Naive thymus-derived CD4-positive, alpha-beta T cell (primary cell): ENCODE measurements at regions not wholly inside any gene's neighbourhood (a gene's known extent, or its start where the extent isn't known, plus 50 kb on each side); places are given as distances from the start of the nearest gene placed in this dataset.

Experiments used
- ATAC-seq: fragments of 150-1000 bp; cut with Tn5 transposase; 2 replicates; pipeline ENCODE4 v1.10.0; 2021; ENCODE audit warnings: mild to moderate bottlenecking, moderate library complexity
- CTCF ChIA-PET: fragments of 350-600 bp; sonication (Branson Sonifier 250); formaldehyde crosslinking; loops from one replicate; lab custom pipeline; 2021; ENCODE audit warnings: antibody characterized with exemption; lab: Charles Lee
- POLR2A ChIA-PET: fragments of 350-600 bp; sonication (Branson Sonifier 250); formaldehyde crosslinking; loops from one replicate; lab custom pipeline; 2021; ENCODE audit warnings: antibody characterized with exemption, inconsistent platforms; lab: Charles Lee
- DNase-seq, 9 donors: peaks; one replicate each; pipeline versions ENCODE4 v3.0.0 to v3.0.0-alpha.2; 2020 to 2022; ENCODE audit warnings: mixed read lengths in 1 of 9
- H3K27ac ChIP-seq: one replicate; pipeline ENCODE4 v1.7.0; 2013; ENCODE audit warnings: mild to moderate bottlenecking, low read depth, low read length, moderate library complexity
- H3K27me3 ChIP-seq, 2 donors: one replicate each; pipeline ENCODE4 v1.7.0; 2013; ENCODE audit warnings: low read length in 2 of 2, mild to moderate bottlenecking in 2 of 2, moderate library complexity in 2 of 2; ENCODE audit not compliant: control insufficient read depth in 2 of 2, insufficient read depth in 2 of 2
- H3K36me3 ChIP-seq, 3 experiments: 1 replicate in 2 of 3; 2 replicates in 1 of 3; pipeline ENCODE4 v1.7.0; 2013; ENCODE audit warnings: low read length in 3 of 3, mild to moderate bottlenecking in 3 of 3, moderate library complexity in 1 of 3; ENCODE audit not compliant: insufficient read depth in 3 of 3, control insufficient read depth in 2 of 3
- H3K4me1 ChIP-seq, 2 donors: one replicate each; pipeline ENCODE4 v1.7.0; 2013; ENCODE audit warnings: low read length in 2 of 2, mild to moderate bottlenecking in 2 of 2, moderate library complexity in 1 of 2; ENCODE audit not compliant: control insufficient read depth in 2 of 2, insufficient read depth in 2 of 2
- H3K4me3 ChIP-seq: 2 replicates; pipeline ENCODE4 v1.7.0; 2013; ENCODE audit warnings: mild to moderate bottlenecking, low read length
- H3K9me3 ChIP-seq, 3 experiments: 1 replicate in 2 of 3; 2 replicates in 1 of 3; pipeline ENCODE4 v1.7.0; 2013; ENCODE audit warnings: low read length in 3 of 3; ENCODE audit not compliant: control insufficient read depth in 2 of 3
- H3K27ac Mint-ChIP-seq, 9 donors: one replicate each; pipeline ENCODE4 v1.8.0; 2020 to 2022; ENCODE audit warnings: mixed read lengths in 9 of 9, mild to moderate bottlenecking in 8 of 9, moderate library complexity in 5 of 9, inconsistent platforms in 2 of 9
- H3K27me3 Mint-ChIP-seq, 5 donors: one replicate each; pipeline ENCODE4 v1.8.0; 2021 to 2022; ENCODE audit warnings: mixed read lengths in 5 of 5, mild to moderate bottlenecking in 1 of 5
- H3K36me3 Mint-ChIP-seq, 5 donors: one replicate each; pipeline ENCODE4 v1.8.0; 2020 to 2022; ENCODE audit warnings: mixed read lengths in 5 of 5, mild to moderate bottlenecking in 3 of 5, inconsistent platforms in 1 of 5
- H3K4me1 Mint-ChIP-seq, 7 donors: one replicate each; pipeline ENCODE4 v1.8.0; 2020 to 2022; ENCODE audit warnings: mixed read lengths in 7 of 7, mild to moderate bottlenecking in 3 of 7, inconsistent platforms in 1 of 7
- H3K4me3 Mint-ChIP-seq, 10 donors: one replicate each; pipeline ENCODE4 v1.8.0; 2020 to 2022; ENCODE audit warnings: mild to moderate bottlenecking in 10 of 10, mixed read lengths in 10 of 10, moderate library complexity in 6 of 10, inconsistent platforms in 2 of 10
- H3K9me3 Mint-ChIP-seq, 11 donors: one replicate each; pipeline ENCODE4 v1.8.0; 2020 to 2022; ENCODE audit warnings: mixed read lengths in 11 of 11, mild to moderate bottlenecking in 4 of 11, inconsistent platforms in 1 of 11, moderate library complexity in 1 of 11
- intact Hi-C, 2 donors: fragments of 100-400 bp; cut with micrococcal nuclease; formaldehyde crosslinking; loops; one replicate each; pipeline ENCODE4 v1.15.1; 2023

DNA sequence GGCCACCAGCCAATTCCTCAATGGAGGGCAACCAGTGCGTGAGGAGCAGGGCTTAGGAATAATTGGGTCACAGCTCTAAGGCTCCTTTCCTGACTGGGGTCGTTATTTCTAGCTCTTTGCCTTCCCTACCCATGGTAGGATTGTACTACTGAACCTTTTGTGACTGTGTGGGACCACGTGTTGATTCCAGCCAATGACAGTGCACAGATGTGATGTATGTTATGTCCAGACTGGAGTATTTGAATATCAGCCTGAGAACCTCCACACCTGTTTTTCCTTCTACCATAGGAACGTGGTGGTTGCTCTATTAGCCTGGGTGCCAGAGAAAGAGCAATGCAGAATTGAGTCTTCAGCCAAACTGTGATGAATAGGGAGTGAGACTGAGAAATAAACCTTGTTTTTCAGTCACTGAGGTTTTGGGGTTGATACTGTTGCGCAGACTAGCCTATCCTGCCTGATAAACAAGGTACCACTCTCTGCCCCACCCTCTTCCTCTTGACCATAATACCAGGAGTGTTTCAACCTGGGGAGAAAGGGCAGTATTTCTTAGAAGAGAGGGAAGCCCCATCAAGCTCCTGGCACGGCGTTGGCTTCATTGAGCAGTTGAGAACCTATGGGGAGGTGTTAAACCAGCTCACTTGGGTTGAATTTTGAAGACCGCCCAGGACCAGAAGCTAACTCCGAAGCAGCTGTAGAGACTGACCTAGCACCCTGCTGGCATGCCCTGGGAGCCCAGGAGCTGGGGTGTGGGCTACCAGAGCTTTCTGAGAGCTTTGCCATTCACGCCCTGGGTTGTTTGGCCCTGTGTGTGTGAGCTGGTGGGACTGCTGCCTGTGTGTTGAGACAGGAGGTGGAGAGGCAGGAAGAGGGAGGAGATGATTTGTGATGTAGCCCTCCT, 105.5 kb upstream of the BACH2 start:
- H3K4me3 Mint-ChIP-seq, result peak overlapping the region in 9 of 10 donors; percentile 3 to 79 (median 42)
- POLR2A ChIA-PET, result interaction anchor here (0.6 to 2.8 kb wide), 9 partner anchors 9 to 449 kb away, joined by 3 to 8 read pairs (median 3); no protein-coding TSS in a partner anchor

GRCh38 chr6:90399970-90400369, 103.3 kb upstream of the BACH2 start:
- Mint-ChIP-seq H3K27me3 (peaks cover 0 to 4% (median 0%) of the 10 kb centered on the region in 5 donors), H3K4me1 (peaks cover 37 to 72% (median 53%) of the 10 kb centered on the region in 7 donors), H3K4me3 (no peak overlapping the region), H3K36me3 (peaks cover 0 to 3% (median 0%) of the 10 kb centered on the region in 5 donors), H3K27ac (peak overlapping the region in 2 of 9 donors; percentile 41 to 42), H3K9me3 (no peaks in the 10 kb centered on the region)
- Histone ChIP-seq H3K27me3 (no peaks in the 10 kb centered on the region), H3K27ac (no peak overlapping the region), H3K36me3 (no peaks in the 10 kb centered on the region), H3K9me3 (no peaks in the 10 kb centered on the region), H3K4me1 (peaks cover 37 to 66% of the 10 kb centered on the region in 2 donors), H3K4me3 (no peak overlapping the region)
- intact Hi-C loops, result loop anchor here in 1 of 2 donors (5.0 to 10.0 kb wide), 2 partner anchors 183 to 185 kb away; partner anchors contain the start of gene MAP3K7
- ChIA-PET CTCF (interaction anchor here (0.8 to 1.5 kb wide), 2 partner anchors 57 to 459 kb away, joined by 3 to 6 read pairs; no protein-coding TSS in a partner anchor), POLR2A (interaction anchor here (2.1 kb wide), 1 partner anchor 13 kb away, joined by 10 read pairs; no protein-coding TSS in a partner anchor)
- ATAC-seq, result no peak
- no peak for DNase-seq

More for the DNA sequence above, 105.5 kb upstream of the BACH2 start:
- Mint-ChIP-seq H3K27me3 (no peaks in the 10 kb centered on the region), H3K36me3 (peaks cover 0 to under 1% (median 0%) of the 10 kb centered on the region in 5 donors), H3K27ac (peak overlapping the region; percentile 6 to 91 (median 77)), H3K9me3 (peaks cover 0 to 2% (median 0%) of the 10 kb centered on the region in 11 donors), H3K4me1 (peaks cover 34 to 78% (median 49%) of the 10 kb centered on the region in 7 donors)
- Histone ChIP-seq H3K27me3 (no peaks in the 10 kb centered on the region), H3K36me3 (no peaks in the 10 kb centered on the region), H3K4me1 (peaks cover 32 to 69% of the 10 kb centered on the region in 2 donors), H3K4me3 (peak overlapping the region; percentile 14), H3K9me3 (no peaks in the 10 kb centered on the region), H3K27ac (no peak overlapping the region)
- DNase-seq, result peak in 4 of 9 donors; percentile 13 to 46 (median 26)
- peak; percentile 34 for ATAC-seq
- CTCF ChIA-PET, result interaction anchor here (0.9 to 1.9 kb wide), 3 partner anchors 73 to 457 kb away, joined by 3 to 6 read pairs (median 3); no protein-coding TSS in a partner anchor
- intact Hi-C loops, result no loop called here

DNA sequence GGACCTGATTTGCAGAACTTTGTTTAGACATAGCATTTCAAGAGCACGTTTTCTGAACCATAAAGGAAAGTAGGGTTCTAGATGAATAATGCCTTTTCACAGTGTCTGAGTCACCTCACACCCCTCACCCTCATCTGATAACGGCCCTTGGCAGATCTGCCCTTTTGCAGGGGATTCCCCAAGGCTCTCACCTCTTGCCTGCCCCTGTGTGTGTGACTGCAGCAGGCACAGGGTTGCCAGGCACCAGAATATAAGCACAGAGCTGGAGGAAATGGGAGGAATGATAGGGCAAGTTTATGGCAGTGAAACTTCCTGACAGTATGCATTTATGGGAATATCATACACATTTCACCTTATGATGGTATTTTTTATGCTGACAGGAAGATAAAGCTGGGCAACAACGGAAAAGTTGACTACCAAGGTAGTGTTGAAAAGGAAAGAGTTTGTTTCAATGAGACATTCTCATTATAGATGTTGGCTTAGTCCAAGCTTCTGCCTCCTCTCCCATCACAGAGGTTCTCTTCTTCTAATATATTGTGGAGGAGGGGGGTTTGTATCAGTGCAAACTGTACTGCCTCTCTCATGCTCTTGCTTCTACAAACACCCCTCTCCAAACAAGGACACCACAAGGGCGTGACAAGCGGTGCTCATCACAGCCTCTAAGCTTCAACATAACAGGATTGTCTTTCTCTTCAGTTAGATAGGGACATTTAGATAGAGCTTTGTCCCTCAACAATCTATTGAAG, 101.5 kb upstream of the BACH2 start:
- H3K27ac ChIP-seq, result no peak overlapping the region
- H3K4me3 ChIP-seq, result no peak overlapping the region
- DNase-seq, result peak in 7 of 9 donors; percentile 14 to 79 (median 38)
- peaks cover 0 to 3% (median 0%) of the 10 kb centered on the region in 5 donors for H3K36me3 Mint-ChIP-seq
- no peaks in the 10 kb centered on the region for H3K9me3 Mint-ChIP-seq
- H3K4me1 Mint-ChIP-seq, result peaks cover 30 to 72% (median 50%) of the 10 kb centered on the region in 7 donors
- H3K36me3 ChIP-seq, result no peaks in the 10 kb centered on the region
- no peaks in the 10 kb centered on the region for H3K9me3 ChIP-seq
- H3K27ac Mint-ChIP-seq, result peak overlapping the region; percentile 0 to 85 (median 59)
- no peaks in the 10 kb centered on the region for H3K27me3 ChIP-seq
- H3K4me1 ChIP-seq, result peaks cover 40 to 53% of the 10 kb centered on the region in 2 donors
- CTCF ChIA-PET, result interaction anchor here (0.8 to 2.3 kb wide), 7 partner anchors 11 to 183 kb away, joined by 3 to 8 read pairs (median 3); no protein-coding TSS in a partner anchor
- H3K27me3 Mint-ChIP-seq, result peaks cover 0 to 4% (median 0%) of the 10 kb centered on the region in 5 donors
- intact Hi-C loops, result loop anchor here (1.0 to 10.0 kb wide), 11 partner anchors 8 to 458 kb away; partner anchors contain the start of gene MAP3K7 (in 1 of the 2)
- POLR2A ChIA-PET, result interaction anchor here (0.6 to 2.1 kb wide), 10 partner anchors 8 to 569 kb away, joined by 3 to 10 read pairs (median 4); no protein-coding TSS in a partner anchor
- ATAC-seq, result peak; percentile 93
- peak overlapping the region in 9 of 10 donors; percentile 0 to 54 (median 38) for H3K4me3 Mint-ChIP-seq

GRCh38 chr6:90397047-90397446, 100.4 kb upstream of the BACH2 start:
- peaks cover 23 to 66% (median 43%) of the 10 kb centered on the region in 7 donors for H3K4me1 Mint-ChIP-seq
- POLR2A ChIA-PET, result interaction anchor here (0.6 to 1.9 kb wide), 5 partner anchors 9 to 324 kb away, joined by 3 to 6 read pairs (median 4); no protein-coding TSS in a partner anchor
- no peaks in the 10 kb centered on the region for H3K9me3 Mint-ChIP-seq
- Histone ChIP-seq H3K36me3 (no peaks in the 10 kb centered on the region), H3K27me3 (no peaks in the 10 kb centered on the region), H3K4me3 (no peak overlapping the region), H3K4me1 (peaks cover 38 to 42% of the 10 kb centered on the region in 2 donors), H3K9me3 (no peaks in the 10 kb centered on the region), H3K27ac (no peak overlapping the region)
- CTCF ChIA-PET, result interaction anchor here (0.7 to 2.3 kb wide), 8 partner anchors 11 to 456 kb away, joined by 3 to 8 read pairs (median 3); no protein-coding TSS in a partner anchor
- peak overlapping the region in 5 of 9 donors; percentile 0 to 85 (median 50) for H3K27ac Mint-ChIP-seq
- H3K36me3 Mint-ChIP-seq, result peaks cover 0 to 3% (median 0%) of the 10 kb centered on the region in 5 donors
- no peak for ATAC-seq
- no peak for DNase-seq
- peaks cover 0 to 4% (median 0%) of the 10 kb centered on the region in 5 donors for H3K27me3 Mint-ChIP-seq
- H3K4me3 Mint-ChIP-seq, result peak overlapping the region in 3 of 10 donors; percentile 0 to 38 (median 37)
- intact Hi-C loops, result loop anchor here (1.0 to 10.0 kb wide), 3 partner anchors 180 to 457 kb away; partner anchors contain the start of gene MAP3K7 (in 1 of the 2)

- Histone ChIP-seq H3K9me3 (no peaks in the 10 kb centered on the region), H3K36me3 (no peaks in the 10 kb centered on the region), H3K4me3 (no peak overlapping the region), H3K4me1 (peaks cover 18 to 29% of the 10 kb centered on the region in 2 donors), H3K27me3 (no peaks in the 10 kb centered on the region), H3K27ac (no peak overlapping the region)
- ATAC-seq, result peak; percentile 81
- Mint-ChIP-seq H3K4me1 (peaks cover 15 to 43% (median 38%) of the 10 kb centered on the region in 7 donors), H3K27me3 (peaks cover 0 to 4% (median 0%) of the 10 kb centered on the region in 5 donors), H3K27ac (peak overlapping the region; percentile 7 to 77 (median 26)), H3K4me3 (peak overlapping the region in 9 of 10 donors; percentile 2 to 59 (median 26)), H3K9me3 (no peaks in the 10 kb centered on the region), H3K36me3 (peaks cover 0 to 3% (median 0%) of the 10 kb centered on the region in 5 donors)
- intact Hi-C loops, result loop anchor here (1.0 to 10.0 kb wide), 15 partner anchors 32 to 453 kb away; partner anchors contain the start of genes BACH2 (in 2 of the 2) and MAP3K7 (in 1 of the 2)
- CTCF ChIA-PET, result interaction anchor here (0.6 to 2.6 kb wide), 48 partner anchors 9 to 558 kb away, joined by 3 to 26 read pairs (median 4); no protein-coding TSS in a partner anchor
- POLR2A ChIA-PET, result interaction anchor here (0.8 to 1.4 kb wide), 10 partner anchors 10 to 453 kb away, joined by 3 to 8 read pairs (median 3); no protein-coding TSS in a partner anchor
- peak; percentile 43 to 87 (median 81) for DNase-seq
These were observed 96.7 kb upstream of the BACH2 start for GRCh38 chr6:90393232-90393884.
